IMR-90 (cell line): ENCODE measurements at regions not wholly inside any gene's neighbourhood (a gene's known extent, or its start where the extent isn't known, plus 50 kb on each side); places are given as distances from the start of the nearest gene placed in this dataset.

Source experiments
- ATAC-seq: fragments of 200-7000 bp; cut with Tn5 transposase; 2 replicates; pipeline ENCODE4 v1.9.1; 2020; ENCODE audit warnings: low read depth, mild to moderate bottlenecking, moderate library complexity
- BruUV-seq: library from RNA; stranded (reverse); fragments of 400-500 nt; replicated peaks from 2 replicates; lab custom pipeline; 2021; lab: Mats Ljungman, UMichigan
- CTCF ChIA-PET: fragments of 300-600 bp; formaldehyde crosslinking; extraction: SDS; loops from one replicate; lab custom pipeline; 2021; ENCODE audit warnings: antibody characterized with exemption; lab: Yijun Ruan, JAX
- POLR2A ChIA-PET: fragments of 300-600 bp; sonication (Branson Sonifier 250); formaldehyde crosslinking; loops from one replicate; lab custom pipeline; 2022; ENCODE audit warnings: antibody characterized with exemption; ENCODE audit not compliant: unreplicated experiment; lab: Charles Lee
- DNase-seq: peaks from one replicate; pipeline ENCODE4 v3.0.0; 2013
- H2AFZ ChIP-seq: replicated peaks from 2 replicates; pipeline ENCODE3; 2013; ENCODE audit warnings: low read length, mild to moderate bottlenecking; ENCODE audit not compliant: poor library complexity
- H2AK5ac ChIP-seq: 2 replicates; pipeline ENCODE4 v1.6.1; 2013; ENCODE audit warnings: low read depth, low read length, inconsistent platforms
- H2AK9ac ChIP-seq: replicated peaks from 2 replicates; pipeline ENCODE3; 2013; ENCODE audit warnings: mild to moderate bottlenecking, low read depth, low read length, moderate library complexity; ENCODE audit not compliant: poor library complexity
- H2BK120ac ChIP-seq: 2 replicates; pipeline ENCODE4 v1.6.1; 2013; ENCODE audit warnings: low read depth, low read length, inconsistent platforms
- H2BK15ac ChIP-seq: 3 replicates; pipeline ENCODE4 v1.6.1; 2013; ENCODE audit warnings: low read depth, low read length, inconsistent platforms
- H2BK20ac ChIP-seq: 2 replicates; pipeline ENCODE4 v1.6.1; 2013; ENCODE audit warnings: low read depth, mild to moderate bottlenecking, inconsistent platforms, low read length, moderate library complexity
- H2BK5ac ChIP-seq: 2 replicates; pipeline ENCODE4 v1.6.1; 2013; ENCODE audit warnings: mild to moderate bottlenecking, low read depth, low read length, inconsistent platforms; ENCODE audit not compliant: poor library complexity, severe bottlenecking
- H3K14ac ChIP-seq: replicated peaks from 2 replicates; pipeline ENCODE4 v1.6.1; 2013; ENCODE audit warnings: low read depth, low read length, inconsistent platforms
- H3K18ac ChIP-seq: 2 replicates; pipeline ENCODE4 v1.6.1; 2013; ENCODE audit warnings: low read depth, low read length, control low read depth
- H3K23ac ChIP-seq: 2 replicates; pipeline ENCODE4 v1.6.1; 2013; ENCODE audit warnings: low read depth, low read length, inconsistent platforms
- H3K27ac ChIP-seq: 2 replicates; pipeline ENCODE4 v1.5.1; 2013; ENCODE audit warnings: mild to moderate bottlenecking, control low read depth, low read length; ENCODE audit not compliant: insufficient read depth
- H3K27me3 ChIP-seq: 2 replicates; pipeline ENCODE4 v1.6.1; 2013; ENCODE audit warnings: low read length; ENCODE audit not compliant: control insufficient read depth, insufficient read depth
- H3K36me3 ChIP-seq: 2 replicates; pipeline ENCODE4 v1.6.1; 2013; ENCODE audit warnings: low read length, mixed read lengths; ENCODE audit not compliant: control insufficient read depth, insufficient read depth
- H3K4ac ChIP-seq: 2 replicates; pipeline ENCODE4 v1.6.1; 2013; ENCODE audit warnings: low read depth, low read length, inconsistent platforms
- H3K4me1 ChIP-seq: 2 replicates; pipeline ENCODE4 v1.6.1; 2013; ENCODE audit warnings: low read length, mixed read lengths; ENCODE audit not compliant: control insufficient read depth, insufficient read depth
- H3K4me2 ChIP-seq: 2 replicates; pipeline ENCODE4 v1.6.1; 2013; ENCODE audit warnings: low read depth, mild to moderate bottlenecking, control low read depth, low read length, moderate library complexity
- H3K4me3 ChIP-seq: 2 replicates; pipeline ENCODE4 v1.5.1; 2013; ENCODE audit warnings: low read depth, mild to moderate bottlenecking, control low read depth, low read length, moderate library complexity; ENCODE audit not compliant: insufficient read depth
- H3K56ac ChIP-seq: 2 replicates; pipeline ENCODE4 v1.6.1; 2013; ENCODE audit warnings: low read length, inconsistent platforms; ENCODE audit not compliant: insufficient read depth; ENCODE audit errors: extremely low read depth
- H3K79me1 ChIP-seq, 2 experiments: 2 replicates each; pipeline ENCODE4 v1.6.1; 2013; ENCODE audit warnings: low read length in 2 of 2, inconsistent platforms in 1 of 2, low read depth in 1 of 2
- H3K9ac ChIP-seq: 2 replicates; pipeline ENCODE4 v1.6.1; 2013; ENCODE audit warnings: low read depth, low read length, control low read depth
- H3K9me1 ChIP-seq: 2 replicates; pipeline ENCODE4 v1.6.1; 2013; ENCODE audit warnings: low read length, inconsistent platforms; ENCODE audit not compliant: insufficient read depth
- H3K9me3 ChIP-seq: 2 replicates; pipeline ENCODE4 v1.6.1; 2013; ENCODE audit warnings: low read length; ENCODE audit not compliant: control insufficient read depth, insufficient read depth
- H4K20me1 ChIP-seq: 2 replicates; pipeline ENCODE4 v1.6.1; 2013; ENCODE audit warnings: low read length, inconsistent platforms; ENCODE audit not compliant: insufficient read depth
- H4K5ac ChIP-seq: 2 replicates; pipeline ENCODE4 v1.6.1; 2013; ENCODE audit warnings: mild to moderate bottlenecking, low read depth, low read length, control low read depth
- H4K8ac ChIP-seq, 2 experiments: 2 replicates each; pipeline ENCODE4 v1.6.1; 2013; ENCODE audit warnings: low read depth in 2 of 2, low read length in 2 of 2, control low read depth in 1 of 2, inconsistent platforms in 1 of 2
- H4K91ac ChIP-seq: 2 replicates; pipeline ENCODE4 v1.6.1; 2013; ENCODE audit warnings: low read depth, low read length, inconsistent platforms; ENCODE audit not compliant: insufficient read depth
- ELK1 ChIP-seq: fragments of 150-350 bp; IDR thresholded peaks from 2 replicates; pipeline ENCODE4 v1.6.1; 2016; ENCODE audit warnings: low read depth, mild to moderate bottlenecking, low read length, moderate library complexity, borderline replicate concordance
- WGBS, 2 experiments: methylation state at CpG; one replicate each; pipeline versions ENCODE4 v1.1.5 to v1.1.7; 2013; ENCODE audit warnings: missing lambda C conversion rate in 2 of 2; ENCODE audit not compliant: insufficient read length in 1 of 2; ENCODE audit errors: extremely low coverage in 2 of 2; 5-methylcytosine and 5-hydroxymethylcytosine counted together
- dilution Hi-C: fragments of 300-500 bp; cut with HindIII; formaldehyde crosslinking; loops from one replicate; pipeline ENCODE4 v1.14.3; 2018; ENCODE audit warnings: low sequenced_read_pairs; ENCODE audit not compliant: unreplicated experiment
- in situ Hi-C: fragments of 300-500 bp; cut with MboI; formaldehyde crosslinking; loops from 3 replicates; pipeline ENCODE4 v1.14.3; 2019; ENCODE audit warnings: low sequenced_read_pairs, inconsistent platforms, mixed read lengths
- intact Hi-C: fragments of 100-400 bp; cut with micrococcal nuclease; formaldehyde crosslinking; loops from 2 replicates; pipeline ENCODE4 v1.10.0; 2022

GRCh38 chr1:244137276-244137675 is 86.2 kb downstream of the ZBTB18 start:
- Histone ChIP-seq H4K5ac (no peak overlapping the region), H3K79me1 (no peaks in the 10 kb centered on the region), H3K4me3 (no peak overlapping the region), H3K14ac (no peak overlapping the region), H4K20me1 (no peaks in the 10 kb centered on the region), H3K27me3 (peaks cover 3% of the 10 kb centered on the region; the same call in 1 of the 2 replicates), H2AFZ (no peak overlapping the region), H3K4ac (no peak overlapping the region), H3K4me2 (no peak overlapping the region), H4K91ac (no peak overlapping the region), H3K27ac (no peak overlapping the region), H3K18ac (no peak overlapping the region), H3K9me3 (no peaks in the 10 kb centered on the region), H2BK15ac (no peak overlapping the region), H2BK20ac (no peak overlapping the region), H2BK120ac (no peak overlapping the region), H3K56ac (no peak overlapping the region), H2AK5ac (no peak overlapping the region), H3K9ac (no peak overlapping the region), H2AK9ac (no peak overlapping the region), H3K4me1 (peaks cover 2% of the 10 kb centered on the region), H4K8ac (no peak overlapping the region), H2BK5ac (no peak overlapping the region), H3K23ac (no peak overlapping the region), H3K36me3 (no peaks in the 10 kb centered on the region), H3K9me1 (no peaks in the 10 kb centered on the region)
- WGBS, 2 experiments, result 33% methylated on average over 1 of the region's 2 CpGs; no CpG with 5 or more reads in 1 of the 2 experiments
- TF ChIP-seq ELK1, result no peak
- DNase-seq (no peak), ATAC-seq (no peak)
- dilution Hi-C loops, result no loop called here
- CTCF ChIA-PET, result no interaction called here
- no TSS peak for BruUV-seq
- POLR2A ChIA-PET, result no interaction called here
- in situ Hi-C loops, result no loop called here
- intact Hi-C loops, result no loop called here
